HCT116 (cell line): ENCODE measurements at regions not wholly inside any gene's neighbourhood (a gene's known extent, or its start where the extent isn't known, plus 50 kb on each side); places are given as distances from the start of the nearest gene placed in this dataset.

ENCODE experiments used
- CBX3 ChIP-seq: IDR thresholded peaks from 2 replicates; pipeline ENCODE4 v1.6.1; 2012; ENCODE audit warnings: low read depth
- CEBPB ChIP-seq: IDR thresholded peaks from 2 replicates; pipeline ENCODE4 v1.6.1; 2012; ENCODE audit warnings: low read depth
- ELF1 ChIP-seq: IDR thresholded peaks from 2 replicates; pipeline ENCODE4 v1.6.1; 2012; ENCODE audit warnings: low read depth, borderline replicate concordance
- EZH2 ChIP-seq: fragments of 200-600 bp; sonication (generic); IDR thresholded peaks from 2 replicates; pipeline ENCODE4 v1.6.1; 2017; ENCODE audit warnings: antibody characterized with exemption, mixed run types
- POLR2A ChIP-seq: IDR thresholded peaks from 2 replicates; pipeline ENCODE4 v1.7.0; 2011; ENCODE audit warnings: borderline replicate concordance; ENCODE audit not compliant: insufficient read depth, insufficient read length; ENCODE audit errors: extremely low read depth
- POLR2AphosphoS5 ChIP-seq: IDR thresholded peaks from 2 replicates; pipeline ENCODE4 v1.6.1; 2011; ENCODE audit warnings: mild to moderate bottlenecking, low read depth, low read length, moderate library complexity
- SP1 ChIP-seq: IDR thresholded peaks from 2 replicates; pipeline ENCODE4 v1.6.1; 2012; ENCODE audit warnings: low read depth
- TCF7L2 ChIP-seq: IDR thresholded peaks from 2 replicates; pipeline ENCODE4 v1.7.0; 2011; ENCODE audit warnings: borderline replicate concordance, inconsistent platforms; ENCODE audit not compliant: insufficient read depth, insufficient read length; ENCODE audit errors: extremely low read depth
- TF ChIP-seq, protein P1 (sequence below), 3 experiments: fragments of 200-600 bp in 1 of 3; sonication (generic) in 1 of 3; IDR thresholded peaks in 2 of 3; conservative IDR thresholded peaks in 1 of 3; 2 replicates each; pipeline ENCODE4 v1.5.1; 2012 to 2017; ENCODE audit warnings: low read depth in 2 of 3, low read length in 2 of 3, antibody characterized with exemption in 1 of 3, borderline replicate concordance in 1 of 3, control low read depth in 1 of 3, mild to moderate bottlenecking in 1 of 3, mixed read lengths in 1 of 3, mixed run types in 1 of 3, moderate library complexity in 1 of 3; ENCODE audit not compliant: insufficient read depth in 1 of 3
- TF ChIP-seq, protein P2 (sequence below): IDR thresholded peaks from 2 replicates; pipeline ENCODE4 v1.6.1; 2012

DNA sequence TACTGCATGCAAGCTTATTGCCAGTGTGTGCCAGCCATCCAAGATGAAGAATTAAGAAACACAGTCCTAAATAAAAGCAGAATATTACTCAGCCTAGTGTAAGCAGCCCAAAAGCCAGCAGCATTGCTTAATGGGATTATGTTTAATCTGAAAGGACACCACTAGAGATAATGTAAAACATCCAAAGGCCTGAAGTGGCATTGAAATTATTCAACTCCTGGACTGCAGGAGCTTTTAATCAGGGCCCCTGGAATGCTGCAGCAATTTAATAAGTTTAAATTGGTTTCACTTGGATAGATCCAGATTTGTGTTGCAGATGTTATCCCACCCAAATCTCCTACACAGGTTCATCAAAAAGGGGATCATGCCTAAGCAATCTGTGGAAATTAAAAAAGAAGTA is 193.0 kb downstream of the C12orf50 start:
- TF ChIP-seq EZH2 (no peak), CEBPB (no peak), POLR2A (no peak), POLR2AphosphoS5 (no peak), CBX3 (no peak), SP1 (no peak), TCF7L2 (no peak), ELF1 (no peak)
- TF ChIP-seq, protein P1, sequence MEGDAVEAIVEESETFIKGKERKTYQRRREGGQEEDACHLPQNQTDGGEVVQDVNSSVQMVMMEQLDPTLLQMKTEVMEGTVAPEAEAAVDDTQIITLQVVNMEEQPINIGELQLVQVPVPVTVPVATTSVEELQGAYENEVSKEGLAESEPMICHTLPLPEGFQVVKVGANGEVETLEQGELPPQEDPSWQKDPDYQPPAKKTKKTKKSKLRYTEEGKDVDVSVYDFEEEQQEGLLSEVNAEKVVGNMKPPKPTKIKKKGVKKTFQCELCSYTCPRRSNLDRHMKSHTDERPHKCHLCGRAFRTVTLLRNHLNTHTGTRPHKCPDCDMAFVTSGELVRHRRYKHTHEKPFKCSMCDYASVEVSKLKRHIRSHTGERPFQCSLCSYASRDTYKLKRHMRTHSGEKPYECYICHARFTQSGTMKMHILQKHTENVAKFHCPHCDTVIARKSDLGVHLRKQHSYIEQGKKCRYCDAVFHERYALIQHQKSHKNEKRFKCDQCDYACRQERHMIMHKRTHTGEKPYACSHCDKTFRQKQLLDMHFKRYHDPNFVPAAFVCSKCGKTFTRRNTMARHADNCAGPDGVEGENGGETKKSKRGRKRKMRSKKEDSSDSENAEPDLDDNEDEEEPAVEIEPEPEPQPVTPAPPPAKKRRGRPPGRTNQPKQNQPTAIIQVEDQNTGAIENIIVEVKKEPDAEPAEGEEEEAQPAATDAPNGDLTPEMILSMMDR (IDR thresholded peaks at IDR 0.05 in 2 of 3, conservative IDR thresholded peaks at IDR 0.05 in 1 of 3; ENCODE audit: borderline replicate concordance in 1 of 3, insufficient read depth in 1 of 3, low read depth in 2 of 3, low read length in 2 of 3) = no peak
- TF ChIP-seq, protein P2, sequence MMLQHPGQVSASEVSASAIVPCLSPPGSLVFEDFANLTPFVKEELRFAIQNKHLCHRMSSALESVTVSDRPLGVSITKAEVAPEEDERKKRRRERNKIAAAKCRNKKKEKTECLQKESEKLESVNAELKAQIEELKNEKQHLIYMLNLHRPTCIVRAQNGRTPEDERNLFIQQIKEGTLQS = no peak
